MCF 10A (cell line): ENCODE measurements at regions not wholly inside any gene's neighbourhood (a gene's known extent, or its start where the extent isn't known, plus 50 kb on each side); places are given as distances from the start of the nearest gene placed in this dataset.
A peak's percentile ranks its signal among the peaks of the same experiment; 100 is the strongest.

Experiments used
- BruUV-seq: library from RNA; stranded (reverse); fragments of 400-500 nt; replicated peaks from 2 replicates; lab custom pipeline; 2021; lab: Mats Ljungman, UMichigan
- CTCF ChIA-PET: fragments of 300-600 bp; sonication (Branson Sonifier 250); formaldehyde crosslinking; extraction: SDS; loops from one replicate; lab custom pipeline; 2021; ENCODE audit warnings: antibody characterized with exemption, inconsistent platforms; lab: Yijun Ruan, JAX
- POLR2A ChIA-PET: fragments of 300-600, 350-650 bp; sonication (Branson Sonifier 250); formaldehyde crosslinking; extraction: SDS; loops from one replicate; lab custom pipeline; 2020; ENCODE audit warnings: antibody characterized with exemption, inconsistent platforms; lab: Yijun Ruan, JAX
- DNase-seq: peaks from one replicate; pipeline ENCODE4 v3.0.0-alpha.2; 2018; ENCODE audit not compliant: unreplicated experiment
- H3K27ac Mint-ChIP-seq: one replicate; pipeline ENCODE4 v1.8.0; 2022; ENCODE audit warnings: mild to moderate bottlenecking, low read depth, mixed read lengths; ENCODE audit not compliant: unreplicated experiment
- H3K27me3 Mint-ChIP-seq: one replicate; pipeline ENCODE4 v1.8.0; 2022; ENCODE audit warnings: mixed read lengths; ENCODE audit not compliant: insufficient read depth, unreplicated experiment
- H3K36me3 Mint-ChIP-seq: one replicate; pipeline ENCODE4 v1.8.0; 2022; ENCODE audit warnings: mild to moderate bottlenecking, moderate library complexity, mixed read lengths; ENCODE audit not compliant: insufficient read depth, unreplicated experiment
- H3K4me1 Mint-ChIP-seq: one replicate; pipeline ENCODE4 v1.8.0; 2022; ENCODE audit warnings: mixed read lengths; ENCODE audit not compliant: insufficient read depth, unreplicated experiment
- H3K4me3 Mint-ChIP-seq: one replicate; pipeline ENCODE4 v1.8.0; 2022; ENCODE audit warnings: mild to moderate bottlenecking, moderate library complexity, mixed read lengths; ENCODE audit not compliant: unreplicated experiment
- H3K9me3 Mint-ChIP-seq: one replicate; pipeline ENCODE4 v1.8.0; 2022; ENCODE audit warnings: mixed read lengths; ENCODE audit not compliant: unreplicated experiment
- intact Hi-C: fragments of 100-400 bp; cut with micrococcal nuclease; formaldehyde crosslinking; loops from 2 replicates; pipeline ENCODE4 v1.14.1; 2022
- TF ChIP-seq, protein P1 (sequence below): fragments of 200-600 bp; IDR thresholded peaks from one replicate; pipeline ENCODE4 v1.8.0; 2022; ENCODE audit warnings: antibody characterized with exemption, mild to moderate bottlenecking; ENCODE audit not compliant: unreplicated experiment

- Mint-ChIP-seq H3K4me3 (no peak overlapping the region), H3K27me3 (no peaks in the 10 kb centered on the region), H3K36me3 (no peaks in the 10 kb centered on the region), H3K4me1 (peaks cover 6% of the 10 kb centered on the region), H3K27ac (no peak overlapping the region), H3K9me3 (no peaks in the 10 kb centered on the region)
- DNase-seq = no peak
- BruUV-seq = no TSS peak
- CTCF ChIA-PET = no interaction called here
- POLR2A ChIA-PET = interaction anchor here (0.6 to 1.2 kb wide), 2 partner anchors 292 to 610 kb away, joined by 3 to 4 read pairs; no protein-coding TSS in a partner anchor
- TF ChIP-seq, protein P1, sequence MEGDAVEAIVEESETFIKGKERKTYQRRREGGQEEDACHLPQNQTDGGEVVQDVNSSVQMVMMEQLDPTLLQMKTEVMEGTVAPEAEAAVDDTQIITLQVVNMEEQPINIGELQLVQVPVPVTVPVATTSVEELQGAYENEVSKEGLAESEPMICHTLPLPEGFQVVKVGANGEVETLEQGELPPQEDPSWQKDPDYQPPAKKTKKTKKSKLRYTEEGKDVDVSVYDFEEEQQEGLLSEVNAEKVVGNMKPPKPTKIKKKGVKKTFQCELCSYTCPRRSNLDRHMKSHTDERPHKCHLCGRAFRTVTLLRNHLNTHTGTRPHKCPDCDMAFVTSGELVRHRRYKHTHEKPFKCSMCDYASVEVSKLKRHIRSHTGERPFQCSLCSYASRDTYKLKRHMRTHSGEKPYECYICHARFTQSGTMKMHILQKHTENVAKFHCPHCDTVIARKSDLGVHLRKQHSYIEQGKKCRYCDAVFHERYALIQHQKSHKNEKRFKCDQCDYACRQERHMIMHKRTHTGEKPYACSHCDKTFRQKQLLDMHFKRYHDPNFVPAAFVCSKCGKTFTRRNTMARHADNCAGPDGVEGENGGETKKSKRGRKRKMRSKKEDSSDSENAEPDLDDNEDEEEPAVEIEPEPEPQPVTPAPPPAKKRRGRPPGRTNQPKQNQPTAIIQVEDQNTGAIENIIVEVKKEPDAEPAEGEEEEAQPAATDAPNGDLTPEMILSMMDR = no peak
- intact Hi-C loops = no loop called here
Observed at GRCh38 chr1:79604490-79605198, 598.1 kb upstream of the ADGRL4 start.

GRCh38 chr1:79603843-79604242 is 597.3 kb upstream of the ADGRL4 start:
- ChIA-PET POLR2A (interaction anchor here (1.2 kb wide), 1 partner anchor 293 kb away, joined by 4 read pairs; no protein-coding TSS in a partner anchor), CTCF (no interaction called here)
- DNase-seq = peak; percentile 27
- no peaks in the 10 kb centered on the region for H3K27me3 Mint-ChIP-seq
- no peaks in the 10 kb centered on the region for H3K9me3 Mint-ChIP-seq
- no peak overlapping the region for H3K4me3 Mint-ChIP-seq
- no peak overlapping the region for H3K27ac Mint-ChIP-seq
- TF ChIP-seq, protein P1 = no peak
- H3K4me1 Mint-ChIP-seq = peaks cover 6% of the 10 kb centered on the region
- intact Hi-C loops = no loop called here
- BruUV-seq = no TSS peak
- no peaks in the 10 kb centered on the region for H3K36me3 Mint-ChIP-seq

- ChIA-PET POLR2A (no interaction called here), CTCF (interaction anchor here (0.5 to 0.6 kb wide), 2 partner anchors 22 to 91 kb away, joined by 3 to 4 read pairs; no protein-coding TSS in a partner anchor)
- H3K4me3 Mint-ChIP-seq = no peak overlapping the region
- BruUV-seq = no TSS peak
- intact Hi-C loops = no loop called here
- no peaks in the 10 kb centered on the region for H3K27me3 Mint-ChIP-seq
- H3K9me3 Mint-ChIP-seq = no peaks in the 10 kb centered on the region
- peak; percentile 23 for DNase-seq
- peaks cover 6% of the 10 kb centered on the region for H3K4me1 Mint-ChIP-seq
- TF ChIP-seq, protein P1 = no peak
- H3K36me3 Mint-ChIP-seq = no peaks in the 10 kb centered on the region
- H3K27ac Mint-ChIP-seq = no peak overlapping the region
Observed at GRCh38 chr1:79599257-79599656, 592.7 kb upstream of the ADGRL4 start.

- Mint-ChIP-seq H3K4me1 (no peaks in the 10 kb centered on the region), H3K27me3 (no peaks in the 10 kb centered on the region), H3K4me3 (no peak overlapping the region), H3K9me3 (no peaks in the 10 kb centered on the region), H3K27ac (no peak overlapping the region), H3K36me3 (no peaks in the 10 kb centered on the region)
- no peak for DNase-seq
- ChIA-PET CTCF (no interaction called here), POLR2A (interaction anchor here (1.1 kb wide), 1 partner anchor 27 kb away, joined by 3 read pairs; no protein-coding TSS in a partner anchor)
- TF ChIP-seq, protein P1 = no peak
- intact Hi-C loops = no loop called here
- BruUV-seq = no TSS peak
Observed at GRCh38 chr1:79595931-79596330, 589.4 kb upstream of the ADGRL4 start.
